ENCODE measurements at regions not wholly inside any gene's neighbourhood (a gene's known extent, or its start where the extent isn't known, plus 50 kb on each side); places are given as distances from the start of the nearest gene placed in this dataset.

DNA sequence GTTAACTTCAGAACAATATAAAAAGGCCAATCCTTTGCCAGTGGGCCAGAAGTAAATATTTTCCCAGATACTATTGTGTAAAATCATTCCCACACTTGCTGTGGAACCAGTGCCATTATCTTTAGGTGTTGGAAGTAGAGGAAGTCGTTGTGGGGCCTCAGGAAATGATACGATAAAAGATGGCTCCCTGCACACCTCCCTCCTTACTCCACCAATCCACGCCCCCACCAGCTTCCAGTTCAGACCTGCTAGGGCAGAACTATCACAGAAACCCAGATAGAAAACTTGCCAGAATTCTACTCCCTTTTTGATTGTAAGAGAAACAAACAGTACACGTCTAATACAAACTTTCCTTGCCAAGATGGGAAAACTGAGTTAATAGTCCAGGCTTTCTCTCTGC, 173.0 kb upstream of the FMN2 start:
- no peak for TF ChIP-seq EZH2 (IDR thresholded peaks at IDR 0.05; ENCODE audit: borderline replicate concordance, low read depth, low read length, poor library complexity, severe bottlenecking)
- TF ChIP-seq, protein P1, sequence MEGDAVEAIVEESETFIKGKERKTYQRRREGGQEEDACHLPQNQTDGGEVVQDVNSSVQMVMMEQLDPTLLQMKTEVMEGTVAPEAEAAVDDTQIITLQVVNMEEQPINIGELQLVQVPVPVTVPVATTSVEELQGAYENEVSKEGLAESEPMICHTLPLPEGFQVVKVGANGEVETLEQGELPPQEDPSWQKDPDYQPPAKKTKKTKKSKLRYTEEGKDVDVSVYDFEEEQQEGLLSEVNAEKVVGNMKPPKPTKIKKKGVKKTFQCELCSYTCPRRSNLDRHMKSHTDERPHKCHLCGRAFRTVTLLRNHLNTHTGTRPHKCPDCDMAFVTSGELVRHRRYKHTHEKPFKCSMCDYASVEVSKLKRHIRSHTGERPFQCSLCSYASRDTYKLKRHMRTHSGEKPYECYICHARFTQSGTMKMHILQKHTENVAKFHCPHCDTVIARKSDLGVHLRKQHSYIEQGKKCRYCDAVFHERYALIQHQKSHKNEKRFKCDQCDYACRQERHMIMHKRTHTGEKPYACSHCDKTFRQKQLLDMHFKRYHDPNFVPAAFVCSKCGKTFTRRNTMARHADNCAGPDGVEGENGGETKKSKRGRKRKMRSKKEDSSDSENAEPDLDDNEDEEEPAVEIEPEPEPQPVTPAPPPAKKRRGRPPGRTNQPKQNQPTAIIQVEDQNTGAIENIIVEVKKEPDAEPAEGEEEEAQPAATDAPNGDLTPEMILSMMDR (conservative IDR thresholded peaks at IDR 0.05; ENCODE audit: low read depth, low read length), result no peak
